LHCN-M2 (cell line): ENCODE measurements at regions not wholly inside any gene's neighbourhood (a gene's known extent, or its start where the extent isn't known, plus 50 kb on each side); places are given as distances from the start of the nearest gene placed in this dataset.

ENCODE experiments used
- DNase-seq: peaks from one replicate; pipeline ENCODE4 v3.0.0-alpha.2; 2012; ENCODE audit warnings: low read depth

DNA sequence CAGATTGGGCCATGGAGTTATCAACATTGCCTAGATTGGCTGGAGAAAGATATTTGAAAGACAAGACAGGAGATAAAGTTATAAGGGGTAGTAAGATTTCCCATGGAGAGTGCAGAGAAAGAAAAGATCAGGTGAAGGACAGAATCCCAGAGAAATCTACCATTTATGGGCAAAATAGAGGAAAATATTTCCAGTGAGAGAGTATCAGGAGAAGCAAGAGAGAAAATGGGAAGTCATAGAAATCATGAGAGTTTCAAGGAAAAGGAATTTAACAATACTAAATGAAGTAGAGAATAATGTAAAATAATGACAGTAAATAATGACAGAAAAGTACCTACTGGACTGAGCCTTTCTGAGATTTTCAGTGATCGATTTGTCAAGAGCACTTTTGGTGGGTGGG lies 447.6 kb upstream of the CHST9 start:
- no peak for DNase-seq

DNA sequence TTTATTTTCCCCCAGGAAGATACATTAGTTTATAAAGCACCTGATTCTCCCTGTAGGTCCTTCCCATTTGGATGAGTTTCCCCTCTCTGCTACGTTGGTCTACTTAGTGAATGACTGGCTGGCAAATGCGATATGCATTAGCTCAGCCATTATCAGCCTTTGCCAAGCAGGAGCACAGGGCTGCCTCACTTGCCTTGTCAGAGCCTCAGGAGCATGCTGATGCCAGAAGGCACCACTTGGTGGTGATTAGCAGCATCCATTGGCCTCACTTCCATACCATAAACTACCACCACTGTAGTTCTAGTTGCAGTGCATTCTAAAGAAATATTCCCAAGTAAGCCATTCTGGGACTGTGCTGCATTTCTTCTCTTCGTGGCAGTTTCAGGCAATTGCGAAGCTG lies 442.8 kb upstream of the CHST9 start:
- no peak for DNase-seq

DNA sequence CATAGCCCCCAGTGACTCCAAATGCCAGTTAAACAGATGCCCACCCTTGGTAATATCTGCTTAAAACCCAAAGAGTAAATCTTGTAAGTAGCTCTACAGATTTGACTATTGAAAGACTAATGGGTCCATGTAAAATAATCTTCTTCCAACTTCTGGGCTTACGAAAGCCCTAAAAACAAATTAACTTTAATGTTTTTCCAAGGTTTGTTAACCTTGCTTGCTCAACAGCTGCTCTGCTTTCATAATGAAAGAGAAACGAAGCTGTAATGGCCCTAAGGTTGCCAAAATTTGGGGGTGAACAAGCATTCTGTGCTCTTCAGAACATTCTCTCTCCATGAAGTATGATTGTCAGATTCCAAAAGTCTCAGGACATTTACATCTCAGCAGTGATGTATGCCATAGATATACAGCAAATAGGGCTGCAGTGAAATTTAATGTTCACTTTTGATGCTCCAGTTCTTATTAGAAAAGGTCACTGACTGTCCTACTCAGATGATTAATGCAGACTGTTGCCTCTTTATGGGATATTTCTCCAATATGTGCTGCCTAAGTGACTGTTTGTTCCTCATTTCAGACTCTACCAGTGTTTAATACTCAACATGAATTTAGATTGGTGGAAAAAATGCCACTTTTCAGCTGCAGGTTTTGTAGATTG lies 436.3 kb upstream of the CHST9 start:
- no peak for DNase-seq

DNA sequence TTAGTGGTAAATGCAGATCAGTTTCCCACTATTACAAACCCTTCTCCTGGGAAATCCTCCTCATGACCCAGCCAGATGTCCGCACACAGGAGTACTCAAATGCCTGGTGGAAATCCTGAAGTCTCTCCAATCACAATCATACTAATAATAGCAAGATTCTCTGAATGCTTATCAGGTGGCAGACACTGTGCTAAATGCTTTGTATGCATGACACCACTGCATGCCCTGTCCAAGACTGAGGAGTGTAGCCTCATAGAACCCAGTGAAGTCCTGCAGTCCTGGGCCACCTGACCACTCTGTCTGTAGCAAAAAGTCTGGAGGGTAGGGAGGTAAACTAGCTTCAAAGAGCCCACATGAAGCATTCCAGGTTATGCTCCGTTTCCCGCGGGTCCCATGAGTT lies 434.8 kb upstream of the CHST9 start:
- no peak for DNase-seq

DNA sequence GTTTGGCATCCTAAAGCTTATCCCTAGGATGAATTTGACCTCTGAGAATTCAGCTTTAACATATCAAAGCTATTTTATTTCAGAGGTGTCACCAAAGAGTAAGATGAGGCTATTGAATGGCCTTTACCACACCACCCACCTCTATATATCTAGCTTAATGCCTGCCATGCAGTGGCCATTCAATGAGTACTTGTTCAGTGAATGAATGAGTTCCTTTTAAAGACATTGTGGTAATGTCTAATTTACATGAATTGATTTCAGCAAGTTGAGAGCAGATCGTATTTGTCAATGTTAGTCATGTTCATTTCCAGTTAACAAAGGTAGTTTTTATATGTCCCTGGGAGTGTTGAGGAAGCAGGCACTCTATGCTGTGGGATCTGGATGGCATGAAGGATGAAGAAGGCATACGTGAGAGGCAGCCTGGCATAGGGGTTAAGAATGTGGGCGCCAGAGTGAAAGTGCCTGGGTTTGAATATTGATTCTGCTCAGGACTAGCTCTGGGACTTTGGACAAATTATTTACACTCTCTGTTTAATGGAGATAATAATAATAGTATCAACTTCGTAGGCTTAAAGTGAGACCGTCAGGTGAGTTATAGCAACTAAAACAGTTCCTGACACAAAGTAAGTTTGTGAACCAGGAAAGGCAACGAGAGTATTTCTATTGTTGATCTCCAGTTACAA lies 434.1 kb upstream of the CHST9 start:
- no peak for DNase-seq

DNA sequence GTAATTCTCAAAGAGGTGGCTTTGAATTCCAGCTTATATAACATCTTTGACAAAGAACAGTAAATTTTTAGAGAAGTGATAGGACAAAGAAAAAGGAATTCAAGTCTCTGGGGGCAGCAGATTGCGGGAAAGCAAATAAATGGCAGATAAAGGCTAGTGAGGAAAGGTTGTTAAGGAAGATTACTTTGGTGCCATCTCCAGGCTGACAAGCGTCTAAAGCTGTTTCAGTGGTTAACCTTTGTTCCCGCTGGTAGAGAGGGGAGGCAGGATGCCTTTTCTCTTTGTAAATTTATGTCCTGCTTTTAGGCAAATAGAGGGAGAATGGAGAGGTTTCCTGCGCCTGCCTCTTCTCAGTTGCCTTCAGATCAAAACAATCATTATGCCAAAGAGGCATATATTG lies 431.2 kb upstream of the CHST9 start:
- DNase-seq = no peak

DNA sequence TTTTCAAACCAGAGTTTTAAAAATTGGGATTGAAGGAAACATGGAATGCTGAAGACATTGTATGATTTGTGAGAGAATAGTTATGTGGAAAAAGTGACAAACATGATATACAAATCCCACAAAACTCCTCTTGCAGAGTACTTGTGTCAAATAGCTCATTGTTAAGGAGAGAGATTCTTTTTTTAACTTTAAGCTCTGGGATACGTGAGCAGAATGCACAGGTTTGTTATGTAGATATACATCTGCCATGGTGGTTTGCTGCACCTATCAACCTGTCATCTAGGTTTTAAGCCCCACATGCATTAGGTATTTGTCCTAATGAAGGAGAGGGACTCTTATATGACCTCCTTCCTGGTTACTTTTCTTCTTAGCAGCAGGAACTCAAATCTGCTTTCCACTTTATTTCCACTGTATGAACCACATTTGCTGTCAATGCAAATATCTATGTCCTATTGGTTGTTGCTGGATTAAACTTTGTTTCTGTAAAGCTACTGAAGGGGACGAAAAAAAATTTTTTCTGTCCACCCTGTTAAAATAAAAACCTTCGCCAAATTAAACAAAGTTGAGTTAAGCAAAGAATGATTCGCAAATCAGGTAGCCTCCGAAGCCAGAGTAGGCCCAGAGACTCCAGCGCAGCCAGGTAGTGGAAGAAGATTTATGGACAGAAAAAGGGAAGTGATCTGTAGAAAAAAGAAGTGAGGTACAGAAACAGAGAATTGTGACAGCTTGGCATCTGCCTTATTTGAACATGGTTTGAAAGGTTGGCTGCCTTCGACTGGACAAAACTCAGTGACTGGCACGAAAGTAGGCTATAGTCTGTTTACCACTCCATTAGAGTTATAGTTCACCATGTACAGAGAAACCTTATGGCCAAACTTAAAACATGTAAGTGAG lies 430.1 kb upstream of the CHST9 start:
- DNase-seq = no peak

DNA sequence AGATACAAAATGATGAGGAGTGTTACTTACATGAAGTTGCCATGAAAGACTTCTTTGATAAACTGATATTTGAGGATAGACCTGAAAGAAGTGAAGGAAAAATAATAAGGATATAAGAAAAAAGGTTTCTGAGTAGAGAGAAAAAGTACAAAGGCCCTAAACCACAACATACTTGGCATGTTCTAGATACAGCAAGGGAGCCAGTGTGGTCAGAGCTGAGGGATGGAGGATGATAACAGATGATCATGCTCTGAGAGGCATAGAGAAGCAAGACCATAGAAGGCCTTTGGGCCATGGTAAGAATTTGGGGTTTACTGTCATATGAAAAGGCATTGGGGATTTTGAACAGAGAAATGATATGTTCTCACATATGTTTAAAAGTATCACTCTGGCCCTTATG lies 424.1 kb upstream of the CHST9 start:
- DNase-seq = no peak

DNA sequence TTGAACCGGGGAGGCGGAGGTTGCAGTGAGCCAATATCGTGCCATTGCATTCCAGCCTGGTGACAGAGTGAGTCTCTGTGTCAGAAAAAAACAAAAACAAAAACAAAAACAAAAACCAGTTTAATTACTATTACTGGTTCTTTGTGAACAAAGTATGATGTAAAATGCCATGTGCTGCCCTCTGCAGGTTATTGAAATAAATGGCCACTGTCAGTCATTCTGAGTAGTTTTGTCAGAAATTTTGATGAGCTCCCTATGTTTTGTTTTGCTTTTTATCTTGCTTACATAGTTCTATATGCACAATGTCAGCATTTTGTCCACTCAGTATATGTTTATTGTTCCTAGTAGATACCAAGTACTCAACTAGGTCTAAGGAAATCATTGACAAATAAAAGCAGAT lies 423.6 kb upstream of the CHST9 start:
- DNase-seq = no peak

DNA sequence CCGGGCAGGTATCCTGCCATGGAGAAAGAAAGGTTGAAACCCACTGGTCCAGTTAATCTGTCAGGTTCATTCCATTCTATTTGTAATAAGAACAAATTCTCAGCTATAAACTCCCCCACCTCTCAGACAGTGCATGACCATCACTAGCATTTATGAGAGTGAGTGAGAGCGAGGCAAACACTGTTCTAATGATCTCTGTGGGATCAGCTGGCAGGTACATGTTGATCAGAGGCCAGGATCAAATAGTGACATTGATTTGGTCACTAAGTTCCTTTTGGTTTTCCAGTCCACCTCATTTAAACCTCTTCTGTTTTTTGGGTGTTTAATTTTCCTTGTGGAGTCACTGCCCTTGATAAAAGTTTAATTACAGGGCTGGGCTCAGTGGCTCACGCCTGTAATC lies 423.1 kb upstream of the CHST9 start:
- DNase-seq = no peak

DNA sequence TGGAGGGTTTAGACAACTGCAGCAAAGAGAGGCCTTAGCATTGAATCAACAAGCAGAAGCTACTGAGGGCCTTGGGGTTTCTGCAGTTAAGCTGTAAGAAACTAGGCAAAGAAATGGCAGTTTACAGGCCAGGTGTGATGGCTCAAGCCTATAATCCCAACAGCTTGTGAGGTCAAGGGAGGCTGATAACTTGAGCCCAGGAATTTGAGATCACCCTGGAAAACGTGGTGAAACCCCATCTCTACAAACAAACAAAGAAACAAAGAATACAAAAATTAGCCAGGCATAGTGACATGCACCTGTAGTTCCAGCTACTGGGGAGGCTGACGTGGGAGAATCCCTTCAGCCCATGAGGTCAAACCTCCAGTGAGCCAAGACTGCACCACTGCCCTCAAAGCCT lies 421.6 kb upstream of the CHST9 start:
- no peak for DNase-seq

DNA sequence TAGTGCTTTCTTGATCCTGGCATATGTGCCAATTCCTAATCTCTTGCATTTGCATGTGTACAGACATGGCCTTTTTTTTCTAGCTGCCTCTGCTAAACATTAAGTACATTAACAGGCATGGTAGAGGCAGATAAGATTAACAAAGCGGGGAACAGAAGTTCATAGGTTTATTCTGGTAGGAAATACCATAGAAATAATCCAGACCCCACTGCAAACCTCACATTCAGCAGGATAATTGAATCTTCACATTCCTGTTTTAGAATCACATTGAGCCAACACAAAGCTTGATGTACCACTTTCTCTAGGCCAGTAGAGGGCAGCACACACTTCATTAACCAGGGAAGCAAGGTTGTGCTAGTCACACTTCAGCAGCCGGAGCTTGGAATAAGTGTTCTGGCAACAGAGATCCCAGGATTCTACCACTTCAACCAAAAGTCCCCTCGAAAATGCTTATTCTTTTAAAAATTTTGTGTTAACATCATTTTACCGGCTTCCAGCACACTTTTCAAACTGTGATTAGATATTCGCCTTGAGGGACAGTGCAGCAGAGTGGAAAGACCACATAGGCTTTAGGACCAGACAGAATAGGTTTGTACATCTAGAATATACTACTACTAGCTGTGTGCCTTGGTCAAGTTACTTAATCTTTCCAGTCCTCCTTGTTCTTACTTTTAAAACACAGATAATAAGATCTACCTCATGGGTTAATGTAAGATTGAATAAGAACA lies 420.2 kb upstream of the CHST9 start:
- peak; percentile 76 for DNase-seq

DNA sequence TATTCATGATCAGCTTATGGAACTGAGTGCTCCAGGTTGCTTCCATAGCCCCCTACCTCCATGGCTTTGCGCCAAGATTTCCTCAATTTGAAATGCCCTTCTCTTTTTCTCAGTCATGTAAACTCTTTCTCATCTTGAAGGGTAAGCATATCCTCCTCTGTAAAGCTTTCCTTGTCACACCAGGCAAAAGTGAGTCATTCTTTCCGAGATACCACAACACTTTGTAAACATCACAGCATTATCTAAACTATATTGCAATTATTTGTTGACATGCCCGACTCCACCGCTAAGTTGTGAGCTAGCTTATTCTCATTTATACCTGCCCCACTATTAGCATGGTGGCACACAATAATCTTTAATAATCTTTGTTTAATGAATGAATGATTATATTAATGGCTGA lies 419.5 kb upstream of the CHST9 start:
- peak; percentile 58 for DNase-seq

DNA sequence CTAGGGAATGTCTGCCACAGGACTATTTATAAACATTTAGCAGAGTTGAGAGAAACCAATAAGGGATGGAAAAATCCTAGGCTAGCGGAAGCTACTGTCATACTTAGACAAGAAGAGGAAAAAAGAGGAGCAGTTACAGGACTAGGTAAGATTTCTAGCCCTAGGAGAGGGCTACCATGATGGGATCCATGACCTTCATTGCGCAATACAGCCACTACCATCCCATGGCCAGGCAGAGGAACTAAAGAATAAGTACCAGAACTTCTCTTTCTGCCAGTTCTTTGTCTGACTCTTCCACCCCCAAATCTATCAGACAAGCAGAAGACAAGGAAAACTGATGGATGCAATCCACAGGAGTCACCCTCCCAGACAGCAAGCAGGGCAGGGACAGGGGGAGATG lies 417.0 kb upstream of the CHST9 start:
- DNase-seq = no peak

DNA sequence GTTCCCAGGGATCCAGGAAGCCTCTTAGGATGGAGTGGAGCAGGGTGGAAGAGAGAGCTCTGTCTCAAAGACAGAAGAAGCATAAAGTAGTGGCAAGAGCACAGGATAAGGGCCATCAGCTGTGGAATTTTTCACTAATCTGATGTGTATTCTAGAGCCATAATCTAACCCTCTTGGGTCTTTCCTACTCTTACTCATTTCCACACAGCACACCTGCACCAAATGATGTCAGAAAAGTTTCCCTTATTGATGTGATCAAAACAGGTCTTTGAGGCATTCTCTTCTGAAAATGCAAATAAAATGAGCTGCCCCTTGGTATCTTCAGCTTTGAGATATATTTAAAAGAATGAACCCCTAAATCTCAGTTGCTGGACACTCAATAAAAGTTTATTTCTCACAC lies 415.1 kb upstream of the CHST9 start:
- no peak for DNase-seq

DNA sequence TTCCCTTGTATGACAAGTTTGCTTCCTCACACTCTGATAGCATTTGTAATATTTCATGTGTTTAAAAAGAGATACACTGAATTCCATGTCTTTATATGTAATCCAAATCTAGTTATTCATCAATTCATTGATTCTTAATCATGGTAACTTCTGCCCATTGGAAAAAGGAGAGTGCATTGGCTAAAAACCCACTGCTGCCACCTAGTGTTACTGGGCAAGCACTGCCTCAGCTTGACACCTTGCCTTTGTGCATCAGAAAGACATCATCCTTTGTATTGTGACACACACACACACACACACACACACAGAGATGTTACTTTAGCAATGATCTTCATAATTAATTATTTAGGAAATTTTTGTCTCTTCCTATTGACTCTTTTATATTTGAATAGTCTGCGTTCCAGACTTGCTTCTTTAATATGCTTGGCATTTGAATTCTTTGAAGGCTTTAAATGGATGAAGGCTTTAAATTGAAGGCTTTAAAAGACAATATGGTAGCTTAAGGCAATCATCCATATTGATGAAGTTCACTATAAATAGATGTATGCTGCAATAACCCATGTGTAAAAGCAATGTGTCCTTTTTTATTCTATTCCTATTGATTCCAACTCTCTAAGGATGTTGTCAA lies 414.2 kb upstream of the CHST9 start:
- peak; percentile 27 for DNase-seq

DNA sequence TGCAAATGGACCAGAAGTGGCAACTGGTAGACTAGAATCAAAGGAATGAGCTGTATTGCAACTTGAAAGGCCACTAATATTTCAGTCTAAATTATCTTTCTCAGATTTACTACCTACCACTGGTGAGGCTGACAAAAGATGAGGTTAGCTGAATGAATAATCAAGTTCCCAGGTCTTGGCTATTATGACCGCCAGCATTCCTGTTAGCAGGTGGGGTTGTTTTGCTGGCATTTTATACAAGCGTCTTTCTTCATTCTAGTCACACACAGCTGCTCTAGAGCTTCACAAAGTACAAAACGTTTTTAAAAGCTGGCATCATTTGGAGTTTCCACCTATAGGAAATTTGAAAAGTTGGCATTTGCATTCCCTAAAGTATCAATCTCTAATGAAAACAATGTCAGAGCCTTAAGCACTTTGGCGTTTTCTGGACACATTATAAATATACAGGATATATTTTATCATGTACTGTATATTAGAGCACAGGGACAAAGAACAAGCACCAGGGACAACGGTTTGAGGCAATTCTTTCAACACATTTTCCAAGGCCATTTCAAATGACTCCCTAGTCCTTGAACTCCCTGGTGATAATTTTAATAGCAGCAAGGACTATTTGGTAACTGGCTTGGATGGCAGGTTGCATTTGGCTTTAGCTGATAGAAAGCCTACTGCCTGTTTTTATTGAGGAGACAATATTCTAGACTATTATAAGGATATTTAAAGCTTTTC lies 410.2 kb upstream of the CHST9 start:
- peak; percentile 11 for DNase-seq

DNA sequence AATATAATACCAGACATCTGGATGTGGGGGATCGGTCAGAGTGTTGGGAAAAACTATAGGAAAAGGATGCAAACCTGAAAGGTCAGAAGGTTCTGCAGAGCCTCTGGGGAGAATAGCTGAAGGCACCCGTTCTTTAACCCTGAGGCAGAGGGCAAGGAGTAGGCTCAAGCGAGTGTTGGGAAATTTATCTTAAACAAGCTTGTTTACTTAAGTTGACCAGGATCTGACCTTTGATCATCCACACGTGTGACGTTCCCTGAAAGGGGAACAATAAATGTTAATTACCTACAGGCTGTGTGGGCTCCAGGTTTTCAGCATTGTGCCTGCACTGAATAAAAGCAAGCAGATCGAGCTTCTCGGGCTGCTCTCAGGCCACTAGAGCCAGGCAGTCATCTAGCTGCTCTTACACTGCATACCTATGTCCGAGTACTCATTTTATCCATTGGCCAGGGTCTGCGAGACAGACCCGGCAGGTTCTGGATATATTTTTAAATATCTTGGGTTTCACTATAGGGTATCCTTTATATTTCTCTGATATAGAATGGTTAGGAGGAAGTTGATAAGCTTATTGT lies 400.6 kb upstream of the CHST9 start:
- DNase-seq = no peak

DNA sequence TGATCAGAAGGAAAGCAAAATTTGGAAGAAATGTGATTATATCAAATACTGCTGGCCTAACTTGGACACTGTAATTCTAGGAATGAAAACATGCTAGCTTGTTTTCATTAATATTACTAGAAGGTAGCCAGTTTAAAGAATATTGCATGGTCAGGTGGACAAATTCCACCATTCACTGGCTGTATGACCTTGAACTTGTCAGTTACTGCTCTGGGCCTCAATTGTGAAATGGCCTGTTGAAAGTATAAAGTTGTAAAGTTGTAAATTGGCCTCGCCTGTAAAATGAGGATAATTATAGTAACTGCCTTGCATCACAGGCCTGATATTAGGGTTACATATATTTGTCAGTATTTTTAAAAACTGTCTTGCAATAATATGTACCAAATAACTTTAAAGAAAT lies 398.4 kb upstream of the CHST9 start:
- no peak for DNase-seq

DNA sequence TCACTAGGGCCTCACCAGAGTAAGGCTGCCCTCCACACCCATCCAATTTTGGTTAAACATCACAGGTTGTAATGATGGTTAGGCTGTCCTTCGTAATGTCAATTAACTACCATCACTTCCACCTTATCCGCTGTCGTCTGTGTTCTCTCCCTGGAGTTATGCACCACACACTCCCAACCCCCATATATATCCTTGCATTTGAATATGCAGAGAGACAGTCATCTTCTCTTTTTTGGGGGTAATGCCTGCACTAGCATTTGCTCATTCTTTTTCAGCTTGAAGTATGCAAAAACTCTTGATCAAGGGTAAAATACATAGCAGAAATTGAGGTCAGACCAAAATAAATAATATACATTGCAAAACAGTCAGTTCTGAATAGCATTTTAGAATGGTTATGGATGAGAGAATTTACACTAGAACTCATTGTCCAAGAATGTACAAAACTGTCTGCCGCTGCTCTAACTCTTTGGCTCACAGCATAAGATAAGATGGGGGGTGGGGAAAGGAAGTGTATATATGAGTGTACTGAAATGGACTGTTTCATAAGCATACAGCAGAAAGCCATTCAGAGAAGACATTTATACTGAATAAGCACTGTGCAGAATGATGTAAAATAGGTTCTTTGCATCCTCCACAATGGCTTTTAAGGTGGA lies 397.8 kb upstream of the CHST9 start:
- DNase-seq = no peak
